Endothelial cell of umbilical vein (primary cell): ENCODE measurements at regions not wholly inside any gene's neighbourhood (a gene's known extent, or its start where the extent isn't known, plus 50 kb on each side); places are given as distances from the start of the nearest gene placed in this dataset.

Source experiments
- BruUV-seq: library from RNA; stranded (reverse); fragments of 400-500 nt; replicated peaks from 2 replicates; lab custom pipeline; 2021; lab: Mats Ljungman, UMichigan
- CTCF ChIA-PET: fragments of 300-600, 350-600 bp; sonication (Branson Sonifier 250); formaldehyde crosslinking; loops from one replicate; lab custom pipeline; 2021; ENCODE audit warnings: antibody characterized with exemption, inconsistent platforms; lab: Charles Lee
- POLR2A ChIA-PET: fragments of 300-600, 350-600 bp; sonication (Branson Sonifier 250); formaldehyde crosslinking; loops from one replicate; lab custom pipeline; 2021; ENCODE audit warnings: antibody characterized with exemption, inconsistent platforms; lab: Charles Lee
- DNase-seq: peaks from one replicate; pipeline ENCODE4 v3.0.0-alpha.2; 2011; ENCODE audit warnings: low read depth, low spot score
- FAIRE-seq: peaks from 2 replicates; lab custom pipeline; 2011; peaks lifted over from hg19 to GRCh38; lab: Jason Lieb, UNC
- H2AFZ ChIP-seq: 2 replicates; pipeline ENCODE4 v1.6.0; 2012; ENCODE audit warnings: low read depth, low read length, control low read depth, inconsistent platforms
- H3K27ac ChIP-seq: 2 replicates; pipeline ENCODE4 v1.5.1; 2011; ENCODE audit warnings: low read depth, mild to moderate bottlenecking, control low read depth, low read length, moderate library complexity; ENCODE audit not compliant: insufficient read depth
- H3K27me3 ChIP-seq, 2 experiments: 2 replicates each; pipeline versions ENCODE4 v1.6.0 to v1.6.1; 2011; ENCODE audit warnings: low read length in 2 of 2, mixed read lengths in 1 of 2; ENCODE audit not compliant: control insufficient read depth in 2 of 2, insufficient read depth in 2 of 2
- H3K36me3 ChIP-seq, 2 experiments: 2 replicates in 1 of 2; 3 replicates in 1 of 2; pipeline ENCODE4 v1.5.1; 2011; ENCODE audit warnings: low read length in 2 of 2, mild to moderate bottlenecking in 1 of 2, moderate library complexity in 1 of 2; ENCODE audit not compliant: control insufficient read depth in 2 of 2, insufficient read depth in 2 of 2; ENCODE audit errors: extremely low read depth in 1 of 2
- H3K4me1 ChIP-seq: 3 replicates; pipeline ENCODE4 v1.5.1; 2011; ENCODE audit warnings: mild to moderate bottlenecking, low read length; ENCODE audit not compliant: control insufficient read depth, insufficient read depth; ENCODE audit errors: extremely low read depth
- H3K4me2 ChIP-seq: 2 replicates; pipeline ENCODE4 v1.6.1; 2011; ENCODE audit warnings: low read length, control low read depth, mixed read lengths; ENCODE audit not compliant: insufficient read depth
- H3K4me3 ChIP-seq, 3 experiments: fragments of 200-600 bp in 1 of 3; sonication (generic), shearing (Covaris generic) in 1 of 3; replicated peaks in 1 of 3; 2 replicates each; pipeline ENCODE4 v1.5.1; 2011 to 2016; ENCODE audit warnings: control low read depth in 3 of 3, low read length in 3 of 3, mild to moderate bottlenecking in 2 of 3, inconsistent platforms in 1 of 3, low read depth in 1 of 3, moderate library complexity in 1 of 3; ENCODE audit not compliant: insufficient read depth in 1 of 3
- H3K79me2 ChIP-seq: 2 replicates; pipeline ENCODE4 v1.6.0; 2012; ENCODE audit warnings: low read length, inconsistent platforms; ENCODE audit not compliant: control insufficient read depth, insufficient read depth
- H3K9ac ChIP-seq: replicated peaks from 2 replicates; pipeline ENCODE3; 2011; ENCODE audit warnings: low read length, control low read depth; ENCODE audit not compliant: insufficient read depth; ENCODE audit errors: extremely low read depth
- H3K9me1 ChIP-seq: replicated peaks from 3 replicates; pipeline ENCODE4 v1.6.0; 2011; ENCODE audit warnings: mild to moderate bottlenecking, low read length; ENCODE audit not compliant: control insufficient read depth, insufficient read depth; ENCODE audit errors: extremely low read depth
- H3K9me3 ChIP-seq: replicated peaks from 2 replicates; pipeline ENCODE4 v1.5.1; 2012; ENCODE audit warnings: low read length, inconsistent platforms; ENCODE audit not compliant: control insufficient read depth, insufficient read depth
- H4K20me1 ChIP-seq: replicated peaks from 2 replicates; pipeline ENCODE3; 2011; ENCODE audit warnings: mild to moderate bottlenecking, low read length; ENCODE audit not compliant: control insufficient read depth, insufficient read depth; ENCODE audit errors: extremely low read depth
- CTCF ChIP-seq, 2 donors: IDR thresholded peaks; 1 replicate in 1 of 2; 2 replicates in 1 of 2; pipeline ENCODE4 v1.5.1; 2011; ENCODE audit warnings: low read length in 2 of 2, mild to moderate bottlenecking in 2 of 2, moderate library complexity in 2 of 2, control low read depth in 1 of 2, inconsistent platforms in 1 of 2, low read depth in 1 of 2; ENCODE audit not compliant: insufficient read depth in 1 of 2; ENCODE audit errors: extremely low read depth in 1 of 2
- EZH2 ChIP-seq: IDR thresholded peaks from 2 replicates; pipeline ENCODE4 v1.6.1; 2012; ENCODE audit warnings: borderline replicate concordance, low read depth, mild to moderate bottlenecking, moderate library complexity, low read length, inconsistent platforms; ENCODE audit not compliant: severe bottlenecking
- FOS ChIP-seq: IDR thresholded peaks from 2 replicates; pipeline ENCODE4 v1.6.1; 2011; ENCODE audit warnings: mild to moderate bottlenecking, low read length, moderate library complexity, borderline replicate concordance; ENCODE audit not compliant: insufficient read depth
- GATA2 ChIP-seq: IDR thresholded peaks from 2 replicates; pipeline ENCODE4 v1.7.0; 2011; ENCODE audit warnings: low read depth, mild to moderate bottlenecking, moderate library complexity, mixed read lengths, low read length; ENCODE audit not compliant: insufficient read length, insufficient read depth
- JUN ChIP-seq: IDR thresholded peaks from 2 replicates; pipeline ENCODE4 v1.6.1; 2011; ENCODE audit warnings: borderline replicate concordance, low read depth; ENCODE audit not compliant: insufficient read length, insufficient read depth
- MAX ChIP-seq: IDR thresholded peaks from 2 replicates; pipeline ENCODE4 v1.6.1; 2011; ENCODE audit not compliant: insufficient read depth, insufficient read length
- MYC ChIP-seq: IDR thresholded peaks from one replicate; pipeline ENCODE4 v1.6.1; 2011; ENCODE audit warnings: mild to moderate bottlenecking, low read depth, low read length
- POLR2A ChIP-seq: IDR thresholded peaks from 2 replicates; pipeline ENCODE4 v1.6.1; 2012; ENCODE audit warnings: low read depth, mild to moderate bottlenecking, control low read depth, low read length
- POLR2AphosphoS5 ChIP-seq: IDR thresholded peaks from 2 replicates; pipeline ENCODE4 v1.6.1; 2012; ENCODE audit warnings: low read depth, mild to moderate bottlenecking, control low read depth, low read length, moderate library complexity; ENCODE audit not compliant: insufficient read depth
- dilution Hi-C: fragments of 300-500 bp; cut with MboI; formaldehyde crosslinking; loops from one replicate; pipeline ENCODE4 v1.15.0; 2019; ENCODE audit warnings: low sequenced_read_pairs; ENCODE audit not compliant: extremely low pct_ligation_motif_present
- intact Hi-C: fragments of 100-400 bp; cut with micrococcal nuclease; formaldehyde crosslinking; loops from one replicate; pipeline ENCODE4 v1.10.0; 2022

GRCh38 chr6:54646069-54646950 is 200.3 kb upstream of the FAM83B start:
- ChIA-PET POLR2A (no interaction called here), CTCF (interaction anchor here (0.9 kb wide), 1 partner anchor 32 kb away, joined by 3 read pairs; no protein-coding TSS in a partner anchor)
- H4K20me1 ChIP-seq: no peaks in the 10 kb centered on the region
- TF ChIP-seq EZH2: no peak
- TF ChIP-seq MYC: no peak
- no peak for TF ChIP-seq JUN
- TF ChIP-seq MAX: no peak
- no peak for TF ChIP-seq GATA2
- TF ChIP-seq CTCF (IDR thresholded peaks at IDR 0.05; ENCODE audit: extremely low read depth in 1 of 2, insufficient read depth in 1 of 2, low read depth in 1 of 2, low read length in 2 of 2): no peak
- TF ChIP-seq POLR2A: no peak
- TF ChIP-seq POLR2AphosphoS5: no peak
- TF ChIP-seq FOS: no peak
- no peak for FAIRE-seq
- no peaks in the 10 kb centered on the region for H3K9me1 ChIP-seq
- H3K4me1 ChIP-seq: peaks cover 14% of the 10 kb centered on the region
- H3K79me2 ChIP-seq: no peaks in the 10 kb centered on the region
- no peaks in the 10 kb centered on the region for H3K9me3 ChIP-seq
- H3K4me3 ChIP-seq: no peak overlapping the region
- no peak overlapping the region for H2AFZ ChIP-seq
- no peak for DNase-seq
- no peak overlapping the region for H3K9ac ChIP-seq
- H3K4me2 ChIP-seq: no peak overlapping the region
- BruUV-seq: no TSS peak
- no peaks in the 10 kb centered on the region for H3K27me3 ChIP-seq
- intact Hi-C loops: no loop called here
- H3K36me3 ChIP-seq: no peaks in the 10 kb centered on the region
- dilution Hi-C loops: no loop called here
- peak overlapping the region; percentile 35 for H3K27ac ChIP-seq
